DOHH2 (cell line): ENCODE measurements at regions not wholly inside any gene's neighbourhood (a gene's known extent, or its start where the extent isn't known, plus 50 kb on each side); places are given as distances from the start of the nearest gene placed in this dataset.
A peak's percentile ranks its signal among the peaks of the same experiment; 100 is the strongest.

Experiments used
- H3F3A ChIP-seq: fragments of 200-600 bp; sonication (generic), shearing (Covaris generic); 2 replicates; pipeline ENCODE4 v1.6.0; 2016; ENCODE audit warnings: antibody characterized with exemption, mild to moderate bottlenecking; ENCODE audit not compliant: control insufficient read depth, insufficient read depth
- H3K27ac ChIP-seq: fragments of 200-600 bp; sonication (generic); 2 replicates; pipeline ENCODE4 v1.5.1; 2014; ENCODE audit warnings: low read depth, mild to moderate bottlenecking, low read length, moderate library complexity
- H3K27me3 ChIP-seq: fragments of 200-600 bp; sonication (generic); 2 replicates; pipeline ENCODE4 v1.6.1; 2014; ENCODE audit warnings: mild to moderate bottlenecking, low read length, mixed read lengths; ENCODE audit not compliant: control insufficient read depth
- H3K36me3 ChIP-seq: fragments of 200-600 bp; sonication (generic); 2 replicates; pipeline ENCODE4 v1.6.1; 2014; ENCODE audit warnings: mild to moderate bottlenecking, low read length, moderate library complexity, mixed read lengths; ENCODE audit not compliant: control insufficient read depth
- H3K4me1 ChIP-seq: fragments of 200-600 bp; sonication (generic); 2 replicates; pipeline ENCODE4 v1.6.1; 2014; ENCODE audit warnings: mild to moderate bottlenecking, low read length, mixed read lengths; ENCODE audit not compliant: control insufficient read depth
- H3K4me2 ChIP-seq: fragments of 200-600 bp; sonication (generic); 2 replicates; pipeline ENCODE4 v1.6.0; 2014; ENCODE audit warnings: mild to moderate bottlenecking, low read length, moderate library complexity
- H3K4me3 ChIP-seq: fragments of 200-600 bp; sonication (generic); 2 replicates; pipeline ENCODE4 v1.5.1; 2014; ENCODE audit warnings: mild to moderate bottlenecking, low read length, mixed read lengths
- H3K79me2 ChIP-seq: fragments of 200-600 bp; sonication (generic); 2 replicates; pipeline ENCODE4 v1.6.1; 2014; ENCODE audit warnings: mild to moderate bottlenecking, low read length, mixed read lengths; ENCODE audit not compliant: control insufficient read depth
- H3K9me2 ChIP-seq: fragments of 200-600 bp; sonication (generic); replicated peaks from 2 replicates; pipeline ENCODE4 v1.6.1; 2014; ENCODE audit warnings: mild to moderate bottlenecking, low read length, mixed read lengths; ENCODE audit not compliant: control insufficient read depth
- H3K9me3 ChIP-seq: fragments of 200-600 bp; sonication (generic); 2 replicates; pipeline ENCODE4 v1.6.1; 2014; ENCODE audit warnings: antibody characterized with exemption, low read length, mixed read lengths; ENCODE audit not compliant: control insufficient read depth, insufficient read depth
- H4K20me1 ChIP-seq: fragments of 200-600 bp; sonication (generic); 2 replicates; pipeline ENCODE4 v1.6.0; 2014; ENCODE audit warnings: low read depth, mild to moderate bottlenecking, antibody characterized with exemption, low read length, moderate library complexity; ENCODE audit not compliant: control insufficient read depth, insufficient read depth
- CTCF ChIP-seq: fragments of 200-600 bp; sonication (generic); IDR thresholded peaks from one replicate; pipeline ENCODE4 v1.5.1; 2014; ENCODE audit warnings: antibody characterized with exemption, mild to moderate bottlenecking, low read depth, low read length; ENCODE audit not compliant: poor library complexity, severe bottlenecking
- EZH2phosphoT487 ChIP-seq: fragments of 200-600 bp; sonication (generic); IDR thresholded peaks from 2 replicates; pipeline ENCODE4 v1.6.1; 2017; ENCODE audit warnings: borderline replicate concordance, mild to moderate bottlenecking, antibody characterized with exemption, low read length, moderate library complexity, mixed read lengths

- Histone ChIP-seq H3K4me1 (no peaks in the 10 kb centered on the region), H4K20me1 (no peaks in the 10 kb centered on the region), H3K4me2 (no peak overlapping the region), H3K9me3 (no peaks in the 10 kb centered on the region), H3F3A (no peaks in the 10 kb centered on the region), H3K27me3 (no peaks in the 10 kb centered on the region), H3K79me2 (no peaks in the 10 kb centered on the region), H3K4me3 (no peak overlapping the region), H3K27ac (no peak overlapping the region), H3K9me2 (no peaks in the 10 kb centered on the region), H3K36me3 (no peaks in the 10 kb centered on the region)
- peak; percentile 13 for TF ChIP-seq CTCF
- TF ChIP-seq EZH2phosphoT487: no peak
These were observed 217.9 kb upstream of the KLHL4 start for GRCh38 chrX:87299563-87300160.

GRCh38 chrX:87310780-87311179 is 206.8 kb upstream of the KLHL4 start:
- no peaks in the 10 kb centered on the region for H3K9me3 ChIP-seq
- no peak overlapping the region for H3K4me2 ChIP-seq
- H3F3A ChIP-seq: no peaks in the 10 kb centered on the region
- no peaks in the 10 kb centered on the region for H3K79me2 ChIP-seq
- no peaks in the 10 kb centered on the region for H3K27me3 ChIP-seq
- no peaks in the 10 kb centered on the region for H3K9me2 ChIP-seq
- no peak for TF ChIP-seq CTCF
- TF ChIP-seq EZH2phosphoT487: no peak
- H3K4me3 ChIP-seq: no peak overlapping the region
- H3K4me1 ChIP-seq: no peaks in the 10 kb centered on the region
- no peaks in the 10 kb centered on the region for H4K20me1 ChIP-seq
- H3K27ac ChIP-seq: no peak overlapping the region
- H3K36me3 ChIP-seq: no peaks in the 10 kb centered on the region

GRCh38 chrX:87327267-87327666 is 190.3 kb upstream of the KLHL4 start:
- H3K4me2 ChIP-seq: no peak overlapping the region
- no peak overlapping the region for H3K4me3 ChIP-seq
- H3K9me3 ChIP-seq: no peaks in the 10 kb centered on the region
- H3F3A ChIP-seq: no peaks in the 10 kb centered on the region
- H4K20me1 ChIP-seq: no peaks in the 10 kb centered on the region
- H3K27me3 ChIP-seq: no peaks in the 10 kb centered on the region
- H3K27ac ChIP-seq: no peak overlapping the region
- H3K36me3 ChIP-seq: no peaks in the 10 kb centered on the region
- H3K4me1 ChIP-seq: no peaks in the 10 kb centered on the region
- TF ChIP-seq CTCF (no peak), EZH2phosphoT487 (no peak)
- H3K79me2 ChIP-seq: no peaks in the 10 kb centered on the region
- H3K9me2 ChIP-seq: no peaks in the 10 kb centered on the region

- Histone ChIP-seq H3K79me2 (no peaks in the 10 kb centered on the region), H3K4me2 (no peak overlapping the region), H4K20me1 (no peaks in the 10 kb centered on the region), H3K27ac (no peak overlapping the region), H3F3A (no peaks in the 10 kb centered on the region), H3K27me3 (no peaks in the 10 kb centered on the region), H3K9me3 (no peaks in the 10 kb centered on the region), H3K36me3 (no peaks in the 10 kb centered on the region), H3K9me2 (no peaks in the 10 kb centered on the region), H3K4me1 (no peaks in the 10 kb centered on the region), H3K4me3 (no peak overlapping the region)
- no peak for TF ChIP-seq EZH2phosphoT487
- TF ChIP-seq CTCF: no peak
These were observed 180.3 kb upstream of the KLHL4 start for GRCh38 chrX:87337267-87337666.
